ENCODE measurements at regions not wholly inside any gene's neighbourhood (a gene's known extent, or its start where the extent isn't known, plus 50 kb on each side); places are given as distances from the start of the nearest gene placed in this dataset.

DNA sequence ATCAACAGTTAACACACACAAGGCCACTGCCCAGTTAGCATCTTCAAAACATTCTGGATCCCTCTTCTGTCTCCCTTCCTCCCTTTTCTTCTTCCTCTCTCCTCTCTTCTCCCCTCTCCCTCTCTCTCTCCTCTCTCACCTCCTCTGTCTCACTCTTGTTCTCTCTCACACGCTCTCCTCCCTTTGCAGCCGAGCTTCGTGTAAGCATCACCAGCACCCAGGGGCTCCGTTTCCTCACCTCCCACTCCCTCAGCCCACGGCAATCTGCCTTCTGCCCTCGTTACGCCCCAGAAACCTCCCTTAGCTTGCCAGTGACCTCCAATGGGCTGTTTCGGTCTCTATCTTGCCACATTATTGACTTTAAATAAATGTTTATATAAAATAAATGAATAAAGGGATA, 147.4 kb downstream of the TEX36 start:
- Mint-ChIP-seq H3K9me3 (no peaks in the 10 kb centered on the region), H3K27ac (no peak overlapping the region), H3K4me1 (no peaks in the 10 kb centered on the region), H3K4me3 (no peak overlapping the region), H3K27me3 (peaks cover 0 to 25% (median 4%) of the 10 kb centered on the region in 5 donors), H3K36me3 (no peaks in the 10 kb centered on the region)
- Histone ChIP-seq H3K27me3 (ENCODE audit: control insufficient read depth in 2 of 2, insufficient read depth in 2 of 2, low read length in 2 of 2) (no peaks in the 10 kb centered on the region), H3K9me3 (ENCODE audit: control insufficient read depth in 2 of 3, low read length in 3 of 3) (no peaks in the 10 kb centered on the region), H3K27ac (ENCODE audit: low read depth, low read length) (no peak overlapping the region), H3K4me3 (ENCODE audit: low read length) (no peak overlapping the region), H3K4me1 (ENCODE audit: control insufficient read depth in 2 of 2, insufficient read depth in 2 of 2, low read length in 2 of 2) (no peaks in the 10 kb centered on the region), H3K36me3 (ENCODE audit: control insufficient read depth in 2 of 3, insufficient read depth in 3 of 3, low read length in 3 of 3) (no peaks in the 10 kb centered on the region)
- CTCF ChIA-PET = no interaction called here
- no peak for DNase-seq
- intact Hi-C loops (cut with micrococcal nuclease) = no loop called here
- POLR2A ChIA-PET = no interaction called here
- no peak for ATAC-seq

DNA sequence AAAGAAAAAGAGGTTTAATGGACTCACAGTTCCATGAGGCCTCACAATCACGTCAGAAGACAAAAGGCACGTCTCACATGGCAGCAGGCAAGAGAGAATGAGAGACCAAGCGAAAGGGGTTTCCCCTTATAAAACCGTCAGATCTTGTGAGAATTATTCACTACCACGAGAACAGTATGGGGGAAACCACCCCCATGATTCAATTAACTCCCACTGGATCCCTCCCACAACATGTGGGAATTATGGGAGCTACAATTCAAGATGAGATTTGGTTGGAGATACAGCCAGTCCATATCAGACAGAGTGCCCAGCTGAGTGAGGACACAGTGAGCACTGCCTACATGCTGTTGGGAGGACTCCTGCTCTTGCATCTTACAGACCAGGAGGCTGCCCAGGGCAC, 148.4 kb downstream of the TEX36 start:
- no peak overlapping the region for H3K27ac ChIP-seq (ENCODE audit: low read depth, low read length)
- Mint-ChIP-seq H3K4me1 (no peaks in the 10 kb centered on the region), H3K27ac (no peak overlapping the region), H3K36me3 (no peaks in the 10 kb centered on the region), H3K9me3 (peaks cover 0 to 3% (median 0%) of the 10 kb centered on the region in 11 donors), H3K4me3 (no peak overlapping the region), H3K27me3 (peaks cover 0 to 33% (median 4%) of the 10 kb centered on the region in 5 donors)
- no peak overlapping the region for H3K4me3 ChIP-seq (ENCODE audit: low read length)
- H3K4me1 ChIP-seq (ENCODE audit: control insufficient read depth in 2 of 2, insufficient read depth in 2 of 2, low read length in 2 of 2) = no peaks in the 10 kb centered on the region
- intact Hi-C loops (cut with micrococcal nuclease) = no loop called here
- no peaks in the 10 kb centered on the region for H3K27me3 ChIP-seq (ENCODE audit: control insufficient read depth in 2 of 2, insufficient read depth in 2 of 2, low read length in 2 of 2)
- no peaks in the 10 kb centered on the region for H3K9me3 ChIP-seq (ENCODE audit: control insufficient read depth in 2 of 3, low read length in 3 of 3)
- DNase-seq (no peak), ATAC-seq (no peak)
- ChIA-PET CTCF (no interaction called here), POLR2A (no interaction called here)
- no peaks in the 10 kb centered on the region for H3K36me3 ChIP-seq (ENCODE audit: control insufficient read depth in 2 of 3, insufficient read depth in 3 of 3, low read length in 3 of 3)

DNA sequence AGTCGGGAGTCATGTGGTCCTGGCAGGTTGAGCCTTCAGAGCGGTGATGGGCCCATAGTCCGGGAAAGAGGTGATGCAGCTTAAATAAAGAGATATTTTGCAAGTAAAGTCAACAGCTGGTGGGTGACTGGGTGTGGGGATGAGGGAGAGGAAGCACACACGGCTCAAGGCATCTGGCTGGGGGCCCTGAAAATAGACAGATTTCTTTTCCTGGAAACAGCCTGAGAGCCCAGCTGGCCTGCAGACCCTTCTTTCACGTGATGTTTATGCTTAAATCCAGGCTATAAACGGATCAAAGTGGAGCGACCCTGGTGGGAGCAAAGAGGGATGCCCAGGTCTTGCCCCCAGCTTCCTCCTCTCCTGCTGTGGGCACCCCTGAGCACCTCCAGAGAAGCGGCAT, 149.1 kb downstream of the TEX36 start:
- no peak overlapping the region for H3K4me3 Mint-ChIP-seq
- no peak overlapping the region for H3K27ac Mint-ChIP-seq
- peaks cover 0 to 36% (median 3%) of the 10 kb centered on the region in 5 donors for H3K27me3 Mint-ChIP-seq
- DNase-seq (no peak), ATAC-seq (no peak)
- Histone ChIP-seq H3K4me3 (ENCODE audit: low read length) (no peak overlapping the region), H3K9me3 (ENCODE audit: control insufficient read depth in 2 of 3, low read length in 3 of 3) (no peaks in the 10 kb centered on the region), H3K27ac (ENCODE audit: low read depth, low read length) (no peak overlapping the region), H3K4me1 (ENCODE audit: control insufficient read depth in 2 of 2, insufficient read depth in 2 of 2, low read length in 2 of 2) (no peaks in the 10 kb centered on the region), H3K27me3 (ENCODE audit: control insufficient read depth in 2 of 2, insufficient read depth in 2 of 2, low read length in 2 of 2) (no peaks in the 10 kb centered on the region), H3K36me3 (ENCODE audit: control insufficient read depth in 2 of 3, insufficient read depth in 3 of 3, low read length in 3 of 3) (no peaks in the 10 kb centered on the region)
- POLR2A ChIA-PET = no interaction called here
- H3K4me1 Mint-ChIP-seq = no peaks in the 10 kb centered on the region
- CTCF ChIA-PET = no interaction called here
- H3K36me3 Mint-ChIP-seq = no peaks in the 10 kb centered on the region
- peaks cover 0 to 3% (median 0%) of the 10 kb centered on the region in 11 donors for H3K9me3 Mint-ChIP-seq
- intact Hi-C loops (cut with micrococcal nuclease) = no loop called here

DNA sequence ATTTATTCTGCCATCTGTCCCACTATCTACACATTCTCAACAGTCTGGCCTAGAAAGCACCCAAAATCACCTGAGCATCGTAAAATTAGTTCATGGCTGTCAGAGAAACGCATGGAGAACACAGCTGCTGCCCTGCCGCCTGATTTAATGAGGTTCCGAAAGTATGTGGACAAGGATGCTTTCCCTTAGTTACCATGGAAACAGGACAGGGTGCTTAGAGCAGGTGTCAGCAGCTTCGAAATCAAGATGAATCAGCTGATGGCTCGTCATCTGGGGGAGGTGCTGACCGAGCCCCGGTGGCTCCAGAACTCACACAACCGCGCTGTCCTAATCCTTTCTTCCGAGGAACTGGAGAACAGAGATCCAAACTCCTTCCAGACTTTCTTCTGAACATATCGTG, 151.5 kb downstream of the TEX36 start:
- CTCF ChIA-PET = no interaction called here
- intact Hi-C loops (cut with micrococcal nuclease) = no loop called here
- Mint-ChIP-seq H3K9me3 (peaks cover 0 to 3% (median 0%) of the 10 kb centered on the region in 11 donors), H3K36me3 (no peaks in the 10 kb centered on the region), H3K27ac (no peak overlapping the region), H3K4me3 (no peak overlapping the region), H3K4me1 (no peaks in the 10 kb centered on the region), H3K27me3 (peaks cover 0 to 34% (median 0%) of the 10 kb centered on the region in 5 donors)
- ATAC-seq (no peak), DNase-seq (no peak)
- H3K9me3 ChIP-seq (ENCODE audit: control insufficient read depth in 2 of 3, low read length in 3 of 3) = no peaks in the 10 kb centered on the region
- POLR2A ChIA-PET = no interaction called here
- no peaks in the 10 kb centered on the region for H3K36me3 ChIP-seq (ENCODE audit: control insufficient read depth in 2 of 3, insufficient read depth in 3 of 3, low read length in 3 of 3)
- H3K4me3 ChIP-seq (ENCODE audit: low read length) = no peak overlapping the region
- H3K27me3 ChIP-seq (ENCODE audit: control insufficient read depth in 2 of 2, insufficient read depth in 2 of 2, low read length in 2 of 2) = no peaks in the 10 kb centered on the region
- no peak overlapping the region for H3K27ac ChIP-seq (ENCODE audit: low read depth, low read length)
- H3K4me1 ChIP-seq (ENCODE audit: control insufficient read depth in 2 of 2, insufficient read depth in 2 of 2, low read length in 2 of 2) = no peaks in the 10 kb centered on the region

DNA sequence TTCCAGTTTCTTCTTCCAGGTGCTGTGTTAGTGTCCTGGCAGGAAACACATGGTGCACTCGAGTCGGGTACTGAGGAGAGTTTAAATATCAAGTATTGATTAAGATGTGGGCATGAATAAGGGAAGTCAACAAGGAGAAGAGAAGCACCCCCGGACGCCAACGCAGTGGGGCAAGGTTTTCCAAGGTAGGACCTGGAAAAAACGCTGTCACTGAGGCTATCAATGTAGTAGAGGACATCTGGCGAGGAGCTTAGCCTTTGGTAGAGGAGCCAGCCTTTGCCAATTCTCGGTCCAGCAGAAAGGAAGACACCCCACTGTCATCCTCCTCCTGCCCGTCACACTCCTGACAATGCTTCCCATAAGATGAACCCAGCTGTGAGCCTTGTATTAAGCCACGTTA, 159.6 kb downstream of the TEX36 start:
- Histone ChIP-seq H3K27ac (ENCODE audit: low read depth, low read length) (no peak overlapping the region), H3K36me3 (ENCODE audit: control insufficient read depth in 2 of 3, insufficient read depth in 3 of 3, low read length in 3 of 3) (no peaks in the 10 kb centered on the region), H3K9me3 (ENCODE audit: control insufficient read depth in 2 of 3, low read length in 3 of 3) (peaks cover 0 to 4% (median 0%) of the 10 kb centered on the region in 3 experiments), H3K4me1 (ENCODE audit: control insufficient read depth in 2 of 2, insufficient read depth in 2 of 2, low read length in 2 of 2) (no peaks in the 10 kb centered on the region), H3K27me3 (ENCODE audit: control insufficient read depth in 2 of 2, insufficient read depth in 2 of 2, low read length in 2 of 2) (no peaks in the 10 kb centered on the region), H3K4me3 (ENCODE audit: low read length) (no peak overlapping the region)
- ChIA-PET POLR2A (no interaction called here), CTCF (no interaction called here)
- Mint-ChIP-seq H3K4me3 (no peak overlapping the region), H3K27me3 (peaks cover 0 to 31% (median 6%) of the 10 kb centered on the region in 5 donors), H3K27ac (no peak overlapping the region), H3K36me3 (no peaks in the 10 kb centered on the region), H3K9me3 (peaks cover 0 to 11% (median 4%) of the 10 kb centered on the region in 11 donors), H3K4me1 (no peaks in the 10 kb centered on the region)
- intact Hi-C loops (cut with micrococcal nuclease) = no loop called here
- DNase-seq (no peak), ATAC-seq (no peak)

DNA sequence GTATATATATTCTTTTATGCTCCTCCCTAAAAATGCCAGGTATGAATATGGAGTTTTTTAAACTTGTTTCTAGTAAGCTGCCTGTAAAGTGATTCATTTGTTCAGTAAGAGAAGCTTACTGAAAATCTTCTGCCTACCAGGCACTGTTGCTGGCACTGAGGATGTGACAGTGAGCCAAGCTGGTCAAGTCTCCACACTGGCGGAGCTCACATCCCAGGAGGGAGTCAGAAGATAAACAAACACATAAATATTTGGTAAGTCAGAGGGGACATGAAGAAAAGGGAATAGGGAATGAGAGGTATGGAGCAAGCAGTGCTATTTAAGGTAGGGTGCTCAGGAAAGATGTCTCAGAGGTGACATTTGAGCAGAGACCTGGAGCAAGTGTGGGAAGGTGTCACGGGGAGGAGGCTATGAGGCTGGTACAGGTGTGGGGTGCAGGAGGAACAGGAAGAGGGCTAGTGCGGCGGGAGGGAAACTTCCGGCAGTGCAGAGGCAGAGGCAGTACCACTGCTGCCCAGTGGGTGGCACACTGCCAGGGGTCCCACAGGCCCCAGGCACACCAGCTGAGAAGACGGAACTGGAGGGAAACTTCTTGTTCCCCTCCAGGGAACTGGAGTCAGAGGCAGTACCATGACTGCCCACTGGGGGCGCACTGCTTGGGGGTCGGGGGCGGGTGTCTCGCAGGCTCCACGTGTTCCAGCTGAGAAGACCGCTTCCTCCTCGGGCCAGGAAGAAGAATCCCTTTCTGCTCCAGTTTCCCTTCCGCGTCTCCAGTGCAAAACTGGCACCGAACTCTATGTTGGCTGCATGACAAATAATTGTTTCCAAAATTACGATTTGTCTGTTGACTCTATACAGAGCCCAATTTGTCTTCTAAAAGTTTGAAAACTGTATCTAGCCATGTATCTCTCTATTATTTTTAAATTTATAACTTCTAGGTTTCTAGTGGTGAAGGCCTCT, 161.0 kb downstream of the TEX36 start:
- Mint-ChIP-seq H3K4me1 (no peaks in the 10 kb centered on the region), H3K27me3 (peaks cover 0 to 28% (median 6%) of the 10 kb centered on the region in 5 donors), H3K9me3 (peaks cover 0 to 15% (median 4%) of the 10 kb centered on the region in 11 donors), H3K27ac (peak overlapping the region in 1 of 9 donors; percentile 66), H3K4me3 (no peak overlapping the region), H3K36me3 (no peaks in the 10 kb centered on the region)
- no peak overlapping the region for H3K27ac ChIP-seq (ENCODE audit: low read depth, low read length)
- CTCF ChIA-PET = interaction anchor here (0.6 kb wide), 1 partner anchor 348 kb away, joined by 5 read pairs; no protein-coding TSS in a partner anchor
- peak; percentile 22 for ATAC-seq
- intact Hi-C loops (cut with micrococcal nuclease) = no loop called here
- no peaks in the 10 kb centered on the region for H3K4me1 ChIP-seq (ENCODE audit: control insufficient read depth in 2 of 2, insufficient read depth in 2 of 2, low read length in 2 of 2)
- POLR2A ChIA-PET = no interaction called here
- H3K9me3 ChIP-seq (ENCODE audit: control insufficient read depth in 2 of 3, low read length in 3 of 3) = peaks cover 0 to 4% (median 0%) of the 10 kb centered on the region in 3 experiments
- H3K27me3 ChIP-seq (ENCODE audit: control insufficient read depth in 2 of 2, insufficient read depth in 2 of 2, low read length in 2 of 2) = no peaks in the 10 kb centered on the region
- DNase-seq = no peak
- no peaks in the 10 kb centered on the region for H3K36me3 ChIP-seq (ENCODE audit: control insufficient read depth in 2 of 3, insufficient read depth in 3 of 3, low read length in 3 of 3)
- no peak overlapping the region for H3K4me3 ChIP-seq (ENCODE audit: low read length)

DNA sequence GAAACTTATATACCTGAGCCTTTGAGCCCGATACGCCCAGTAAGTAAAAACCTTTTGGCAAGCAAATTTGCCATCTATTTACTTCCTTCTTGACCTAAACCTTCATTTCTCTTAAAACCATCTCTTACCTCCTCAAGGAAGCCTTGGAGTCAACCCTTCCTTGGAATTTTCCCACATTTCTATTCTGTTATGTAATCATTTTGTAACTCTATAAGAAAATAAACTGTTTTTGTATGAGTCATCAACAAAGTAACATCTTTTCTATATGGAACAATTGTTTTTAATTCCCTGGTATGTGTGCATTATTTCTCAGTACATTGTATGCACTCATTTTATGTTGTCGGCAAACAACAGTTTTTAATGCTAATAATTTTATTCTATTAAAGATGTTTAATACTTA, 162.0 kb downstream of the TEX36 start:
- H3K27ac ChIP-seq (ENCODE audit: low read depth, low read length) = no peak overlapping the region
- Mint-ChIP-seq H3K27me3 (peaks cover 0 to 27% (median 6%) of the 10 kb centered on the region in 5 donors), H3K9me3 (peaks cover 0 to 18% (median 6%) of the 10 kb centered on the region in 11 donors), H3K36me3 (no peaks in the 10 kb centered on the region), H3K4me3 (no peak overlapping the region), H3K4me1 (no peaks in the 10 kb centered on the region), H3K27ac (no peak overlapping the region)
- ATAC-seq (no peak), DNase-seq (no peak)
- no peaks in the 10 kb centered on the region for H3K4me1 ChIP-seq (ENCODE audit: control insufficient read depth in 2 of 2, insufficient read depth in 2 of 2, low read length in 2 of 2)
- peaks cover 0 to 4% (median 0%) of the 10 kb centered on the region in 3 experiments for H3K9me3 ChIP-seq (ENCODE audit: control insufficient read depth in 2 of 3, low read length in 3 of 3)
- no peaks in the 10 kb centered on the region for H3K27me3 ChIP-seq (ENCODE audit: control insufficient read depth in 2 of 2, insufficient read depth in 2 of 2, low read length in 2 of 2)
- no peak overlapping the region for H3K4me3 ChIP-seq (ENCODE audit: low read length)
- ChIA-PET CTCF (no interaction called here), POLR2A (no interaction called here)
- H3K36me3 ChIP-seq (ENCODE audit: control insufficient read depth in 2 of 3, insufficient read depth in 3 of 3, low read length in 3 of 3) = no peaks in the 10 kb centered on the region
- intact Hi-C loops (cut with micrococcal nuclease) = no loop called here
